HUDEP-2 (cell line): ENCODE measurements at regions not wholly inside any gene's neighbourhood (a gene's known extent, or its start where the extent isn't known, plus 50 kb on each side); places are given as distances from the start of the nearest gene placed in this dataset.

ENCODE experiments used
- DNase-seq, 76 experiments: peaks; one replicate each; lab custom pipeline; 2025; ENCODE audit not compliant: unreplicated experiment in 76 of 76; lab: John Stamatoyannopoulos, UW

- DNase-seq = no peak
Measured at GRCh38 chr4:138032222-138032621, 209.9 kb downstream of the SLC7A11 start.

GRCh38 chr4:138030375-138030774, 211.8 kb downstream of the SLC7A11 start:
- DNase-seq = no peak

- DNase-seq = no peak
Measured at GRCh38 chr4:138028923-138029322, 213.2 kb downstream of the SLC7A11 start.

- DNase-seq = no peak
Measured at GRCh38 chr4:138021139-138021830, 220.9 kb downstream of the SLC7A11 start.

DNA sequence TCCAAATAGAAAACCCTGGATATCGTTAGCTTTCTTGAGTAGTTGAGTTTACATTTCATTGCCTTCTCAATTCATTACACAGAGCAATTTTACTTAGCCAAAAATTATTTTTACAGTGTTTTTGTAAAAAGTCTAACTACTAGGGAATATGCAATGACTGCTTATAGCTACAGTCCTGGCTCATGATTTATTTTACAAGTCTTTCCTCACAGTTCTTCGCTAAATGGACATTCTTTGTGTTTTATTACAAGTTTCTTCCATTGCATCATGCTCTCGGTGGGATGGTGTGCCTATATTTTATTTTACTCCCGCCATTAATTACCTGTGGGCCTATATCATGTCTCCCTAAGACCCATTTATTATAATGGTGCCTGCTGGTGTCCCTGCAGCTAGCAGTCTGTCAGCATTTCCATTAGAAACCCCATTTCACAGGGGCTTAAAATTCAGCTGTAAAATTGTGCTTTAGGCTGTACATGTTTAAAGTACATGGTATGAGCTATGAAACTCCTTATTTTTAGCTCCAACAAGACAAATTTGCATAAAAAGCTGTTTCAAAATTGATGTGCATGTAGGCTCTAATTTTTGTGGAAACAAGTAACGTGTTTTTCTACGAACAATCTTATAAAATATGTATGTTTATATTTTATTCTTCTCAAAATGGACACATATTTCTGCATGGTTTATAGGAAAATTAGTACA, 227.4 kb downstream of the SLC7A11 start:
- DNase-seq = no peak

DNA sequence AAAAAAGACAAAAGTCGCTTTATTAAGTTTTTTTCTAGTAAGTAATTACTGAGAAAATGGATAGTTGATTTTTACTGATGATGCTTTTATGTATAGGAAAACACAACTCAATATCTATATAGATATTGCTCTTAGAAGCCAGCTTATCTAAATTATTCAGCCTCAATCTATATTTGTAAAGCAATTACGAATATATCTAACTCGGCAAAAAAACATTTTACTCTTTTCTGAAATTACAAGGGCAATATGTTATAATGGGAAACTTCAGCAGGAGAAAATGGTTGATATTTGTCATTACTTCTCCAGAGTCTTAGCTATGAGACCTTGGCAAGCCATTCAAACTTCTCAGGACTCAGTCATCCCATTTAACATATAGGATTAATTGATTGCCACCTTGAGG, 228.5 kb downstream of the SLC7A11 start:
- DNase-seq = no peak

DNA sequence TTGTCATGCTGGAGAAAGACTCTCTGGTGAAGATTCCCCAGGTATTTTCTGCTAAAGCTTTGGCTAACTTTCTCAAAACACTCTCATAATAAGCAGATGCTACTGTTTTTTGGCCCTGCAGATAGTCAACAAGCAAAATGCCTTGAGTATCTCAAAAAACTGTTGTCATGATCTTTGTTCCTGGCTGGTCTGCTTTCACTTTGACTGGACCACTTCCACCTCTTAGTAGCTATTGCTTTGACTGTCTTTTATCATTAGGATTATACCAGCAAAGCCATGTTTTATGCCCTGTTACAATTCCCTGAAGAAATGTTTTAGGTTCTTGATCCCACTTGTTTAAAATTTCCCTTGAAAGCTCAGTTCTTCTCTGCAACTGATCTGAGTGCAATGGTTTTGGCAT, 231.5 kb downstream of the SLC7A11 start:
- DNase-seq = no peak

GRCh38 chr4:138007572-138007971, 234.6 kb downstream of the SLC7A11 start:
- DNase-seq = no peak

GRCh38 chr4:138005486-138005885, 236.7 kb downstream of the SLC7A11 start:
- DNase-seq = no peak

DNA sequence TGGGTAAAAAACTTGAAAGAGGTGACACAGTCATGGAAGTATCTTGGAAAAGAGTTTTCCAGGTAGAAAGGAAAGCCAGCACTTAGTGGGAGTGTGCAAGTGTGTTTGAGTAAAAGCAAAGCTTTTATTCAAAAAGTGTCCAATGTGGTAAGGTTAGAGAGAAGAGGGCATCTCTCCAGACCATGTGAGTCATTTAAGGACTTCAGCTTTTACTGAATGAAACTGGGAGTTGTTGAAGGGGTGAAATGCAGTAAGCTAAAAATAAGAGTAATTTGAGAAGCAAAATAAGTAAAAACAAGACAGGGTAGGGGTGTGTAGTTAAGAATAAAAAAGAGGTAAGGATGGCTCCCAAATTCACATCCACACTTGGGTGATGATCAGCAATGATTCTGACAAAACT, 238.9 kb downstream of the SLC7A11 start:
- DNase-seq = no peak

DNA sequence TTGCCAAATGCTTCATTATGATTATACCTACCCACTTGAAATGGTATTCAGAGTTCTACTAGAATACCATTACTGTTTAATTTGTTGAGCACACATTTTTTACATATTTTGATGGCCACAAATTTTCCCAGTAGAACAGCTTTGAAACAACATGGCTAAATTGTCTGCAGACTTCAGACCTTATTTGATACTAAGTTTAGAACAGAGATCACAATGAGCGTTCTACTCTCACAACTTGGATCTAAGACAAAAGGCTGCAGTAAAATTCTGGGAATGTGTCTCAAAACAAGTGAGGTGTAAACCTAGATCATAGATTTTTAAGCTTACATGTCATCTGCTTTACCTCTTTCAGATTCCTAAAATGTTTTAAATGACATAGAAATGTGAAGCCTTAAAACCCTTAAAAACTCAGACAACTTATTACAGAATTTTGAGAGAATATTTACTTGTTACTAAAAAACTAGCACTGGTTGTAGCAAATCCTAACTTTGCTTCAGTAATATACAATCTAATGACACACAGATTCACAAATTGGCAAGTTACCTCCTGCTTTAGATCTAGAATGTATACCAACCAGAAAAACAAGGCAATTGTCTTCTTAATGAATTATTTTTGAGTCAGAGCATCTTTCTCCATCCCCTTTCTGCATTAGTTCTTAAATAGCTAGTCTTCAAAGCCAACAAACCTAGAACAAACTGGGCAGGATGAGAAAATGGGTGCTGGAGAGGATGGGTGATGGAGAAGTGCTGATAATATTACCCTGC, 243.3 kb downstream of the SLC7A11 start:
- DNase-seq = no peak

- no peak for DNase-seq
Measured at GRCh38 chr4:137997496-137997895, 244.7 kb downstream of the SLC7A11 start.

DNA sequence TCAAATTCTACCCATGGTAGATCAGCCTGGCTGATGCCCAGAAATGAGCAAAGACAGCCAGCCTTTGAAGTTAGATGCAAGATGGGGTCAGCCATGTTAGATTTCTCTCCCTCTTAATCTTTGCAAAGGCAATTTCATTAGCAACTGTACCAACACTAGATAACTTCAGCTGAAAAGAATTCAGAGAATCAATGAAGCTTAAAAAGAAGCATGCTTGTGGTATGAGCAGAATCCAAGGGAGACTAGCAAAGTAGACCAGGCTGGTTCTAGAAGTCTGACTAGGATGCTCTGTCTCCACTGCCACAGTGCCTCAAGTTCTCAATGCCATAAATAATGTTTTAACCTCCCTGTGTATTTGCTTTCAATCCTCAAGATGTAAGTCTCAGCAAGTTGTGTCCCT, 247.3 kb downstream of the SLC7A11 start:
- no peak for DNase-seq

DNA sequence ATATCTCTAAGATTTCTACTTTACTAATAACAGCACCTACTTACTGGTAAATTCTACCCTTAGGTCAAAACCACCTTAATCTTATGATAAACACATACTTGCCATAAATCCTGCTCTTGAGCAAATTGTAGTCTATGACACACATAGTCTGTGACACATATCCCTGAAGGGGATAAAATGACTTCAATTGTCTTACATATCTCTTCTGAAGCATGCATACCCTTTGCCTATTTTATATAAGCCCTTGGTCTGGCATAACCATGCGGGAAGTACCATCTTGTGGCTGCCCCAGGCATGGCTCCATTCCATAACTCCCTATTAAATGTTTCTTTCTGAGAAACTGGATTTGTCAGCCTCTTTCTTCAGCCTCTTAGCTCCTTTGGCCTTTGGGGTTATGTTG, 248.9 kb downstream of the SLC7A11 start:
- DNase-seq = no peak

DNA sequence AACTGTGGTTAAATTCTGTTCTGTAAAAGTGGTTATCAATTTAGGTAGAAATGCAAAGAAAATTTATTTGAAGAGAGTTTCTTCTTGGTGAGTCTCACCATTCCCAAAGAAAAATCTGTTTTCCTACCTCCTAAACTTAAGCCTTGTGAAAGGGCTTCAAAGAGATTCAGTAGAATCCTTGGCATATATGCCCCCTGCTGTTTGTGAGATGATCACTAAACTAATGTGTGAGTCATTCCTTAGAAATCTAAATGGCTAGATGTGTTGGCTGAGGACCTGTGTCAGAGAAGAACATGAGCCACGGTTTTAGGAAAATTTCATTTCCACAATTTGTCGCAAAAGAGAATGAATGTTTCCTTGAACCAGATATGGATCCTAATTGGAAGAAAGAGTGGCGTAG, 260.9 kb downstream of the SLC7A11 start:
- DNase-seq = no peak

DNA sequence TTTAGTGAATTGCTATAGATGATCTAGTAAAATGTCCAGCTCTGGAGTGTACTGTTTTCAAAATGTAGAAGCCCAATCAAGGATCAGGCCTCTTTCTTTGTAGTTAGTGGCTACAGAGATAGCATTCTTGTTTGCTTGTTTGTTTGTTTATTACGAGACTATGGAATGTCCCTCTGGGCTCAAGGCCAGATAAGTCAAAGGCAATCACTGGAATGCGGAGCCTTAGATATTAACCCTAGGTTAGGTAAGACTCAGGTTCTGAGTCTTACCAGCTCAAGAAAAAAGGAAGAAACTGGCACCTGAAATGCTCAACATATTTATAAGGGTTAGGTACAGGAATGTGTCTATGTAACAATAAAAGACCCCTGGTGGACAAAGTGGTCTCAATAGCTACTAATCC, 261.5 kb downstream of the SLC7A11 start:
- no peak for DNase-seq

DNA sequence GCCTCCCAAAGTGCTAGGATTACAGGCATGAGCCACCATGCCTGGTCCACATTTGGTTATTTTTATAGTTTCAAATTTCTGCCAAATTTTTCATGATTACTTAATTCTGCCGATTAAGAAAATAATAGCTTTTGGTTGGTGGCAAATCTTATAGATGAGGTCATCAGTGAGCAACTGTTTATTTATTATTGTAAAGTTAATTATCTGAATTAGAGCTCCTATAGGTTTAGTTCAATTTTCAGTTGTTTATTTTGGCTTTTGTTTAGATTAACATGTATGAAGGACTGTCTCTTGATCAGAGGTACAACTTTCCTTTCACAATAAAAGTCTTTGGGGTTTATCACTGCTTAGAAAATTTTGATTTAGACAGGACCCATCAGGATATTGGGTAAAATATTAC, 262.2 kb downstream of the SLC7A11 start:
- DNase-seq = no peak

DNA sequence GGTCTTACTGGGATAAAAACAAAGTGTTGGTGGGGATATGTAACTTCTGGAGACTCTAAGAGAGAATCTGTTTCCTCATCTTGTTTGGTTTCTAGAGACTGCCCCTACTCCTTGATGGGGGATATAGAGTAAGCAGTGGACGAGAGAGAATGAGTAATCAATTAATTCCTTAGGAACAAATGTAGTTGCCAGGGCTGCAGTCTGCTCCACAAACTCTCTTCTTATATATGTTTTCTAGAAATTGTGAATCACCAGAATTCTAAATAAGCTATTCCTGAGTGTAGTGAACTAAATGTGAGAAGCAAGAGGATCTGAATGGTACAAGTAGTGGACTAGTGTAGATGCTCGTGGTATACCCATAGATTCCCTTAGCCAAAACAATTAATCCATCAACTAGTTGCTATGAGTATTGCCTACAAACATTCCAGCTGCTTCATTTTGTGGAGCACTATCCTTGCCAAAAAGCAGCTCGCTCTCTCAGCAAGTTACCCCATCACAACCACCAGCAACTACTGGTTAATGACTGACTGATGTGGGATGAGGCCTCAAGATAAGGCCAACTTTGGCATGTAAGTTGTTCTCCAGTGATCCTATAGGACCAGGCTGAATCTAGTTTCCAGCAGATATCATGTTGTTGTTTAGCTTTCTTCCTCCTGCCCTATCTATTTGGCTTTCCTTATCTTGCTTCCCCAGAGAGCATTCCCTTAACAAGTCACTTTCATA, 273.0 kb downstream of the SLC7A11 start:
- peak in 25 of 76 experiments; percentile 0 to 67 (median 10) for DNase-seq

DNA sequence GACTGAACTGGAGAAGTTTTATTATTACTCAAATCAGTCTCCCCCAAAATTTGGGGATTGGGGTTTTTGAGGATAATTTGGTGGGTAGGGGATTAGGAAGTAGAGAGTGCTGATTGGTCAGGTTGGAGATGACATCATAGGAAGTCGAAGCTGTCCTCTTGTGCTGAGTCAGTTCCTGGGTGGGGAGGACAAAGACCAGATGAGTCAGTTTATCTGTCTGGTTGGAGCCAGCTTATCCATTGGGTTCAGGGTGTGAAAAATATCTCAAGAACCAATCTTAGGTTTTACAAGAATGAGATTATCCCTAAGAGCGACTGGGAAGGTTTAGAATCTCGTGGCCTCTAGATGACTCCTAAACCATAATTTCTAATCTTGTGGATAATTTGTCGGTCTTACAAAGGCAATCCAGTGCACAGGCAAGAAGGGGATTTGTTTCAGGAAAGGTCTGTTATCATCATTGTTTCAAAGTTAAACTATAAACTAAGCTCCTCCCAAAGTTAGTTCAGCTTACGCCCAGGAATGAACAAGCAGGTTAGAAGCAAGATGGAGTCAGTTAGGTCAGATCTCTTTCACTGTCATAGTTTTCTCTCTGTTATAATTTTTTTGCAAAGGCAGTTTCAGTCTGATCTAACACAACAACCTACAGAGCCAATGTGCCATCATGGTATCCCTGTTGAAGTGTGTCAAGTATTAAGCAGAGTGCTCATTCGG, 274.5 kb downstream of the SLC7A11 start:
- DNase-seq = peak in 11 of 76 experiments; percentile 0 to 38 (median 3)

DNA sequence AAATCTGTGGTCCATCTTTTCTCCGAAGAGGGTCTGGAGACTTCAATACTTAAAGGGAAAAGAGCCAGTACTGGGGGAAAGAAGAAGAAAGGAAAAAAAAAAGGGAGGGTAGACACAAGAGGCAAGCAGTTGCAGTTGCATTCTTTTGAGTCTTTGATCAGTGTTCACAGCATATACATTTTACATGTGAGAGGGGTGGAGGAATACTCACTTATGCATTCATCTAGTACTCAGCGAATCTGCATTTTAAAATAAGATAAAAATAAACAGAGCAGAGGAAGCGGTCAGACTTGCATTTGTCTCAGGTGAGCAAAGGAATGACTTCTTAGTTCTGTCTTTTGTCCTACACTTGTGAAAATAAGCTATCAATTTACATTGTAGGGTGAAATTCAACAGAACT, 275.6 kb downstream of the SLC7A11 start:
- no peak for DNase-seq
